Endodermal cell (in vitro differentiated cells): ENCODE measurements at regions not wholly inside any gene's neighbourhood (a gene's known extent, or its start where the extent isn't known, plus 50 kb on each side); places are given as distances from the start of the nearest gene placed in this dataset.

Experiments used
- DNase-seq: peaks from one replicate; pipeline ENCODE4 v3.0.0-alpha.2; 2017
- H3K27ac ChIP-seq: 2 replicates; pipeline ENCODE4 v1.5.1; 2013; ENCODE audit warnings: mild to moderate bottlenecking, low read depth, low read length, moderate library complexity
- H3K27me3 ChIP-seq: 2 replicates; pipeline ENCODE4 v1.6.1; 2013; ENCODE audit warnings: mild to moderate bottlenecking, low read length, moderate library complexity; ENCODE audit not compliant: insufficient read depth, control insufficient read depth, poor library complexity, severe bottlenecking
- H3K36me3 ChIP-seq: 2 replicates; pipeline ENCODE4 v1.7.0; 2013; ENCODE audit warnings: mild to moderate bottlenecking, low read length, moderate library complexity; ENCODE audit not compliant: control insufficient read depth, insufficient read depth
- H3K4me1 ChIP-seq: one replicate; pipeline ENCODE4 v1.7.0; 2013; ENCODE audit warnings: low read length; ENCODE audit not compliant: control insufficient read depth, insufficient read depth
- H3K4me3 ChIP-seq: 2 replicates; pipeline ENCODE4 v1.5.1; 2013; ENCODE audit warnings: mild to moderate bottlenecking, low read length, moderate library complexity
- H3K9ac ChIP-seq: 2 replicates; pipeline ENCODE4 v1.6.1; 2013; ENCODE audit warnings: mild to moderate bottlenecking, low read length, moderate library complexity; ENCODE audit not compliant: poor library complexity, severe bottlenecking; ENCODE audit errors: extremely low read depth
- H3K9me3 ChIP-seq: 2 replicates; pipeline ENCODE4 v1.6.1; 2013; ENCODE audit warnings: mild to moderate bottlenecking, low read length, moderate library complexity; ENCODE audit not compliant: control insufficient read depth
- H3K27ac Mint-ChIP-seq: 2 replicates; pipeline ENCODE4 v1.8.0; 2020; ENCODE audit warnings: mixed read lengths
- H3K27me3 Mint-ChIP-seq: 2 replicates; pipeline ENCODE4 v1.8.0; 2021; ENCODE audit warnings: mild to moderate bottlenecking, mixed read lengths; ENCODE audit not compliant: insufficient read depth
- H3K36me3 Mint-ChIP-seq: 2 replicates; pipeline ENCODE4 v1.8.0; 2020; ENCODE audit warnings: low read depth, mixed read lengths
- H3K4me1 Mint-ChIP-seq: 2 replicates; pipeline ENCODE4 v1.8.0; 2020; ENCODE audit warnings: mixed read lengths
- H3K4me3 Mint-ChIP-seq: 2 replicates; pipeline ENCODE4 v1.8.0; 2020; ENCODE audit warnings: mild to moderate bottlenecking, moderate library complexity, mixed read lengths
- H3K9me3 Mint-ChIP-seq: 2 replicates; pipeline ENCODE4 v1.8.0; 2020; ENCODE audit warnings: mild to moderate bottlenecking, mixed read lengths
- WGBS, 2 experiments: methylation state at CpG; one replicate each; pipeline versions ENCODE4 v1.1.5 to v1.1.7; 2013; ENCODE audit warnings: missing lambda C conversion rate in 2 of 2, mixed read lengths in 1 of 2; ENCODE audit not compliant: insufficient coverage in 1 of 2, insufficient read length in 1 of 2; 5-methylcytosine and 5-hydroxymethylcytosine counted together
- TF ChIP-seq, protein P1 (sequence below): fragments of 200-600 bp; sonication (generic); conservative IDR thresholded peaks from 2 replicates; pipeline ENCODE4 v1.5.0; 2021; ENCODE audit warnings: antibody characterized with exemption, mild to moderate bottlenecking

DNA sequence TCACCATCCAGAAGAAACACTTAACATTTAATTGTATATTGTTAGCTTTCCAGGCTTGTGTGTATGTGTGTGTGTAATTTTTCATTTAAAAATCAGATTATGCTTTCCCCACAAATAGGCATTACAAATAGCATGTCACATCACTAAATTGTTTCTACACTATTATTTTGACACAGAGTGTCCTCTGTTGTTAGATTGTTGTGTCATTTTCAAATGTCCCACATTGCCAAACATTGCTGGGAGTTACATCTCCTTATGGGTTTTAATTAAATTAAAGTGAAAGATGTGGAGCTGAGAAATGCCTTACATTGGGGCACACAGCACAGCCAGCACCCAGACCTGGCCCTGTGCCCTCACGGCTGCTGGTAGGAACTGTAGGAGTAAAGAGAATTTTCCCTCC lies 295.6 kb downstream of the ZEB1 start:
- H3K4me1 Mint-ChIP-seq = no peaks in the 10 kb centered on the region
- H3K27me3 Mint-ChIP-seq = no peaks in the 10 kb centered on the region
- no peak overlapping the region for H3K27ac ChIP-seq
- H3K4me3 Mint-ChIP-seq = no peak overlapping the region
- no peak overlapping the region for H3K4me3 ChIP-seq
- H3K9me3 Mint-ChIP-seq = peaks cover 8% of the 10 kb centered on the region
- no peaks in the 10 kb centered on the region for H3K36me3 ChIP-seq
- H3K27me3 ChIP-seq = no peaks in the 10 kb centered on the region
- no peak overlapping the region for H3K9ac ChIP-seq
- WGBS, 2 experiments = 89% methylated on average over 1 of the region's 1 CpG; no CpG with 5 or more reads in 1 of the 2 experiments
- H3K27ac Mint-ChIP-seq = no peak overlapping the region
- no peaks in the 10 kb centered on the region for H3K4me1 ChIP-seq
- no peak for DNase-seq
- H3K36me3 Mint-ChIP-seq = no peaks in the 10 kb centered on the region
- peaks cover 11% of the 10 kb centered on the region for H3K9me3 ChIP-seq
- TF ChIP-seq, protein P1, sequence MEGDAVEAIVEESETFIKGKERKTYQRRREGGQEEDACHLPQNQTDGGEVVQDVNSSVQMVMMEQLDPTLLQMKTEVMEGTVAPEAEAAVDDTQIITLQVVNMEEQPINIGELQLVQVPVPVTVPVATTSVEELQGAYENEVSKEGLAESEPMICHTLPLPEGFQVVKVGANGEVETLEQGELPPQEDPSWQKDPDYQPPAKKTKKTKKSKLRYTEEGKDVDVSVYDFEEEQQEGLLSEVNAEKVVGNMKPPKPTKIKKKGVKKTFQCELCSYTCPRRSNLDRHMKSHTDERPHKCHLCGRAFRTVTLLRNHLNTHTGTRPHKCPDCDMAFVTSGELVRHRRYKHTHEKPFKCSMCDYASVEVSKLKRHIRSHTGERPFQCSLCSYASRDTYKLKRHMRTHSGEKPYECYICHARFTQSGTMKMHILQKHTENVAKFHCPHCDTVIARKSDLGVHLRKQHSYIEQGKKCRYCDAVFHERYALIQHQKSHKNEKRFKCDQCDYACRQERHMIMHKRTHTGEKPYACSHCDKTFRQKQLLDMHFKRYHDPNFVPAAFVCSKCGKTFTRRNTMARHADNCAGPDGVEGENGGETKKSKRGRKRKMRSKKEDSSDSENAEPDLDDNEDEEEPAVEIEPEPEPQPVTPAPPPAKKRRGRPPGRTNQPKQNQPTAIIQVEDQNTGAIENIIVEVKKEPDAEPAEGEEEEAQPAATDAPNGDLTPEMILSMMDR = no peak

DNA sequence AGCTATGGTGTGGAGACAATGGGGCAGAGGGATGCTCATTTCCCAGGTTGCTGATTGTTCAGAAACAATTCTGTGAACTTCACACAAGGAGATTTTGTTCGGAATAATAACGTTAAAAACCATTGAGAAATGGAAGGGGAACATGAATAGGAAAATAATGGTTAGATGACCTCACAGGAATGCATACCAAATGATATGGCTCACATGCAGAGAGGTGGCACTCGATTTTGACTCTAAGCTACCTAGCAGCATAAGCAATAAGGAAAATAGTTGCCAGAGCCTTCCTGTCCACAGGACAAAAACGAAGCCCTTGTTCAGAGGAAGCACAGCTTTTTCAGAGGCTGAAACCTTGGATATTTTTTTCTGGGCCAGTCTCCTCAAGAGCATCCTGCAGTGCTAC lies 293.1 kb downstream of the ZEB1 start:
- Histone ChIP-seq H3K9ac (no peak overlapping the region), H3K36me3 (no peaks in the 10 kb centered on the region), H3K27me3 (no peaks in the 10 kb centered on the region), H3K9me3 (peaks cover 11% of the 10 kb centered on the region), H3K4me3 (no peak overlapping the region), H3K27ac (no peak overlapping the region), H3K4me1 (no peaks in the 10 kb centered on the region)
- WGBS, 2 experiments = 92 to 95% methylated on average over 4 of the region's 4 CpGs
- DNase-seq = no peak
- H3K27me3 Mint-ChIP-seq = no peaks in the 10 kb centered on the region
- no peaks in the 10 kb centered on the region for H3K4me1 Mint-ChIP-seq
- peaks cover 8% of the 10 kb centered on the region for H3K9me3 Mint-ChIP-seq
- no peak overlapping the region for H3K4me3 Mint-ChIP-seq
- no peaks in the 10 kb centered on the region for H3K36me3 Mint-ChIP-seq
- no peak overlapping the region for H3K27ac Mint-ChIP-seq
- TF ChIP-seq, protein P1 = no peak

- H3K27me3 Mint-ChIP-seq = no peaks in the 10 kb centered on the region
- no peak overlapping the region for H3K4me3 Mint-ChIP-seq
- no peak for DNase-seq
- H3K9me3 ChIP-seq = peaks cover 11% of the 10 kb centered on the region
- H3K36me3 ChIP-seq = no peaks in the 10 kb centered on the region
- H3K9me3 Mint-ChIP-seq = peaks cover 8% of the 10 kb centered on the region
- no peak overlapping the region for H3K27ac ChIP-seq
- H3K36me3 Mint-ChIP-seq = no peaks in the 10 kb centered on the region
- H3K4me3 ChIP-seq = no peak overlapping the region
- no peaks in the 10 kb centered on the region for H3K4me1 ChIP-seq
- TF ChIP-seq, protein P1 = no peak
- WGBS, 2 experiments = 94 to 99% methylated on average over 7 of the region's 7 CpGs
- no peaks in the 10 kb centered on the region for H3K27me3 ChIP-seq
- no peak overlapping the region for H3K27ac Mint-ChIP-seq
- no peak overlapping the region for H3K9ac ChIP-seq
- H3K4me1 Mint-ChIP-seq = no peaks in the 10 kb centered on the region
Observed at GRCh38 chr10:31611161-31611560, 292.1 kb downstream of the ZEB1 start.
